Central memory CD8-positive, alpha-beta T cell (primary cell): ENCODE measurements at regions not wholly inside any gene's neighbourhood (a gene's known extent, or its start where the extent isn't known, plus 50 kb on each side); places are given as distances from the start of the nearest gene placed in this dataset.

Experiments used
- ATAC-seq: fragments of 150-1000 bp; cut with Tn5 transposase; replicated peaks from 2 replicates; pipeline ENCODE4 v1.10.0; 2022; ENCODE audit warnings: mild to moderate bottlenecking, moderate FRiP score, moderate number of reproducible peaks; ENCODE audit not compliant: poor library complexity, severe bottlenecking; ENCODE audit errors: extremely low read depth
- DNase-seq, 2 donors: peaks; one replicate each; pipeline ENCODE4 v3.0.0; 2021; ENCODE audit warnings: low spot score in 2 of 2
- H3K27ac Mint-ChIP-seq: one replicate; pipeline ENCODE4 v1.8.0; 2022; ENCODE audit warnings: low read depth, mild to moderate bottlenecking, moderate library complexity, mixed read lengths
- H3K27me3 Mint-ChIP-seq: one replicate; pipeline ENCODE4 v1.8.0; 2022; ENCODE audit warnings: mixed read lengths
- H3K36me3 Mint-ChIP-seq: one replicate; pipeline ENCODE4 v1.8.0; 2022; ENCODE audit warnings: mild to moderate bottlenecking, moderate library complexity, mixed read lengths; ENCODE audit not compliant: insufficient read depth
- H3K4me1 Mint-ChIP-seq: one replicate; pipeline ENCODE4 v1.8.0; 2022; ENCODE audit warnings: mixed read lengths
- H3K4me3 Mint-ChIP-seq: one replicate; pipeline ENCODE4 v1.8.0; 2022; ENCODE audit warnings: mild to moderate bottlenecking, moderate library complexity, mixed read lengths
- H3K9me3 Mint-ChIP-seq: one replicate; pipeline ENCODE4 v1.8.0; 2022; ENCODE audit warnings: mixed read lengths

- peaks cover 25% of the 10 kb centered on the region for H3K9me3 Mint-ChIP-seq
Measured at GRCh38 chr11:42047637-42048555, 588.4 kb upstream of the LRRC4C start.

DNA sequence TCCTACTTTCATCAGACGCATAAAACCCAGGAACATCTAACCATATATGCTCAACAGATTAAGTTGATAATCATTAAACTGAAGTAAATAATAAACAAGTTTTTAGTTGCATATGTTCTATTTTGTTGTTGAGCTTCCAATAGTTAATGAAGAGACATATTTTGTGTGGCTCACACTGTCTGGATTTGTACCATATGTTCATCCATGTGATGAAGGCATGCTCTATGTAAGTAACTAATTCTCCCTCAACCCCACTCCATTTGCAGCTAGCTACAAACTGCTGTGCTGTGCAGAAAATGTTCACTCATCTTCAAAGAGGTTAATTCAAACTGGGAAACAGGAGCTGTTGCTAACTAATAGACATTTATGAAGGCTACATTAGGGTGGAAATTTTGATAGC lies 589.7 kb upstream of the LRRC4C start:
- H3K4me3 Mint-ChIP-seq, result no peak overlapping the region
- peaks cover 28% of the 10 kb centered on the region for H3K9me3 Mint-ChIP-seq
- no peaks in the 10 kb centered on the region for H3K27me3 Mint-ChIP-seq
- no peak overlapping the region for H3K27ac Mint-ChIP-seq
- ATAC-seq, result no peak
- no peaks in the 10 kb centered on the region for H3K4me1 Mint-ChIP-seq
- DNase-seq, result no peak
- H3K36me3 Mint-ChIP-seq, result peaks cover 1% of the 10 kb centered on the region

More at GRCh38 chr11:42047637-42048555, 588.4 kb upstream of the LRRC4C start:
- no peak overlapping the region for H3K4me3 Mint-ChIP-seq
- no peaks in the 10 kb centered on the region for H3K27me3 Mint-ChIP-seq
- H3K4me1 Mint-ChIP-seq, result no peaks in the 10 kb centered on the region
- ATAC-seq, result no peak
- no peak for DNase-seq
- H3K27ac Mint-ChIP-seq, result no peak overlapping the region
- H3K36me3 Mint-ChIP-seq, result no peaks in the 10 kb centered on the region

DNA sequence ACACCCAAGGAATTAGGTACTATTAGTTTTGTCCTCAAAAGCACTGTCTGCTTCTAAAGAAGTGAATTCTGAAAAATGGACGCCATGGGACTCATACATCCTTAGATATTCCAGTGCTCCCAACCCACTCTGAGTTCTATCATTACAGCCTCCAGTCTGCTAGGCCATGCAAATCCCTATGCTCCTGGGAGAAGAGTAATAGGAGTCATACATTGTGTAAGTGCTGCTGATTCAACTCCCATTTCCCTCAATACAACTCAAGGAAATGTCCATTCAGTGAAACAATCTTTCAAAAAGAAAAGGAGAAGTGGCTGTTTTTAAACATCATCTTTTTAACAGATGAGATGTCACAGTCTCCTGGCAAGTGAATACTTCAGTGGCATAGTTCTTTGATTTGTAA lies 590.2 kb upstream of the LRRC4C start:
- H3K36me3 Mint-ChIP-seq, result peaks cover 1% of the 10 kb centered on the region
- DNase-seq, result no peak
- H3K27ac Mint-ChIP-seq, result no peak overlapping the region
- peaks cover 24% of the 10 kb centered on the region for H3K9me3 Mint-ChIP-seq
- no peak overlapping the region for H3K4me3 Mint-ChIP-seq
- ATAC-seq, result no peak
- H3K27me3 Mint-ChIP-seq, result no peaks in the 10 kb centered on the region
- no peaks in the 10 kb centered on the region for H3K4me1 Mint-ChIP-seq

DNA sequence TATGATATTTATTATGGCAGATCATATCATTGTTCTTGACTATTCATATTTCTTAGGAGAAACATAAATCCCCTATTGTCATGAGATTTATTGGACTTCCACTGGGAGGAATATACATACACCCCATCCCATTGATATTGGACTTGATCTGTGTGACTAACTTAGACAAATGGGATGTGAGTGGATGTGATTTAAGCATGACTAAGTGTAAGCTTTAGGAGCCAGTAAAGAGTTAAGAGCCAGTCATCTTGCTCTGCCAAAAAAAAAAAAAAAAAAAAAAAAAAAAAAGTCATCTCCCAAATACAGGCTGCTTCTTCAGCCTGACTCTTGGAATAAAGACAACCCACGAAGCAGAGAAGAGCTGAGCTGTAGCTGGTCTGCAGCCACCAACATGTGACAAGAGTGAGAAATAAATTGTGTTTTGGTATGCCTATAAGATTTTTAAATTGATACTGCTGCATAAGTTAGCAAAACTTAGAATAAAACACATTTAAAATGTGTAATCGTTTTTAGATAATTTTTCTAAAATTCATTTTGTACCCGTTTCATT lies 595.0 kb upstream of the LRRC4C start:
- Mint-ChIP-seq H3K4me3 (no peak overlapping the region), H3K27me3 (no peaks in the 10 kb centered on the region), H3K36me3 (peaks cover 1% of the 10 kb centered on the region), H3K9me3 (peaks cover 19% of the 10 kb centered on the region), H3K4me1 (no peaks in the 10 kb centered on the region), H3K27ac (no peak overlapping the region)
- DNase-seq (no peak), ATAC-seq (no peak)

- Mint-ChIP-seq H3K27me3 (no peaks in the 10 kb centered on the region), H3K9me3 (peaks cover 19% of the 10 kb centered on the region), H3K4me1 (no peaks in the 10 kb centered on the region), H3K27ac (no peak overlapping the region), H3K4me3 (no peak overlapping the region), H3K36me3 (peaks cover 1% of the 10 kb centered on the region)
- DNase-seq (no peak), ATAC-seq (no peak)
Measured at GRCh38 chr11:42055606-42056005, 596.2 kb upstream of the LRRC4C start.

DNA sequence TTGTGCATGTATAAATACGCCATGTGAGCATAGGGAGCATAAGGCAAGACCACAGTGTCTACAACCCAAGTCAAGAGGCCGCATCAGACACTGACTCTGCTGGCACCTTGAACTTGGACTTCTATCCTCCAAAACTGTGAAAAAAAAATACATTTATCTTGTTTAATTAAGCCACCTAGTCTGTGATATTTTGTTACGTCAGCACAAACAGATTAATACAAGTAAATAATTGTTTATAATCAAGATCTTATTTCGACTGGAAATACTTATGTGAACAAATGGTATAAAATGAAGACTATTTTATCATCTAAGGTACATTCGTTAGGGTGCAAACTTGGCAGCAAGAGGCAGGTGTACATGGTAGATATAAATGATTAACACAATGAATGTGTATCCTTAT lies 599.3 kb upstream of the LRRC4C start:
- H3K4me1 Mint-ChIP-seq, result no peaks in the 10 kb centered on the region
- no peak for ATAC-seq
- H3K9me3 Mint-ChIP-seq, result peaks cover 16% of the 10 kb centered on the region
- no peak overlapping the region for H3K27ac Mint-ChIP-seq
- no peaks in the 10 kb centered on the region for H3K27me3 Mint-ChIP-seq
- H3K4me3 Mint-ChIP-seq, result no peak overlapping the region
- DNase-seq, result no peak
- H3K36me3 Mint-ChIP-seq, result peaks cover 1% of the 10 kb centered on the region

- H3K27me3 Mint-ChIP-seq, result no peaks in the 10 kb centered on the region
- no peak overlapping the region for H3K4me3 Mint-ChIP-seq
- H3K4me1 Mint-ChIP-seq, result no peaks in the 10 kb centered on the region
- no peaks in the 10 kb centered on the region for H3K36me3 Mint-ChIP-seq
- no peak overlapping the region for H3K27ac Mint-ChIP-seq
- ATAC-seq, result no peak
- H3K9me3 Mint-ChIP-seq, result peaks cover 36% of the 10 kb centered on the region
- DNase-seq, result no peak
Measured at GRCh38 chr11:42065199-42065598, 605.7 kb upstream of the LRRC4C start.

GRCh38 chr11:42066113-42066512 lies 606.7 kb upstream of the LRRC4C start:
- DNase-seq (no peak), ATAC-seq (no peak)
- Mint-ChIP-seq H3K36me3 (no peaks in the 10 kb centered on the region), H3K4me1 (no peaks in the 10 kb centered on the region), H3K9me3 (peaks cover 30% of the 10 kb centered on the region), H3K27me3 (no peaks in the 10 kb centered on the region), H3K4me3 (no peak overlapping the region), H3K27ac (no peak overlapping the region)

DNA sequence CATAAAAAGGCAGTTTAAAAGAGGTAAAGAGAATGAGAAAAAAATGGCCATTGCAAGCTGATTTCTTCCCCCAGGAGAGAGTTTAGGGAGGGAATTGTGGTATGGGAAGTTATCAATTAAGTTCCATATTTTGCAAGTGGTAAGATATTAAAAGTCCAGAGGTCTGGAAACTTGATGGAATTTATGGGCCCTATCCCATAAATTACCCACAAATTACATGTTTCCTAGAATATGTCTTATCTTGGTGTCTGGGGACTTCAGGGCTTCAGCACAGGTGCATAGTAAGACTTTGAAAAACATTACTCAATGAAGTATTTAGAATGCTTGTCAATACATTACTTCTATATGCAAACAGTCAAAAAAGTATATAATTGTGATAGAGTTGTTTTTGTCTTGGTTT lies 614.9 kb upstream of the LRRC4C start:
- ATAC-seq (no peak), DNase-seq (no peak)
- no peaks in the 10 kb centered on the region for H3K27me3 Mint-ChIP-seq
- H3K27ac Mint-ChIP-seq, result no peak overlapping the region
- no peaks in the 10 kb centered on the region for H3K4me1 Mint-ChIP-seq
- no peaks in the 10 kb centered on the region for H3K36me3 Mint-ChIP-seq
- H3K9me3 Mint-ChIP-seq, result peaks cover 10% of the 10 kb centered on the region
- H3K4me3 Mint-ChIP-seq, result no peak overlapping the region

GRCh38 chr11:42075180-42075579 lies 615.7 kb upstream of the LRRC4C start:
- H3K9me3 Mint-ChIP-seq, result peaks cover 6% of the 10 kb centered on the region
- H3K4me1 Mint-ChIP-seq, result no peaks in the 10 kb centered on the region
- H3K27me3 Mint-ChIP-seq, result no peaks in the 10 kb centered on the region
- H3K27ac Mint-ChIP-seq, result no peak overlapping the region
- ATAC-seq (no peak), DNase-seq (no peak)
- H3K4me3 Mint-ChIP-seq, result no peak overlapping the region
- H3K36me3 Mint-ChIP-seq, result no peaks in the 10 kb centered on the region

DNA sequence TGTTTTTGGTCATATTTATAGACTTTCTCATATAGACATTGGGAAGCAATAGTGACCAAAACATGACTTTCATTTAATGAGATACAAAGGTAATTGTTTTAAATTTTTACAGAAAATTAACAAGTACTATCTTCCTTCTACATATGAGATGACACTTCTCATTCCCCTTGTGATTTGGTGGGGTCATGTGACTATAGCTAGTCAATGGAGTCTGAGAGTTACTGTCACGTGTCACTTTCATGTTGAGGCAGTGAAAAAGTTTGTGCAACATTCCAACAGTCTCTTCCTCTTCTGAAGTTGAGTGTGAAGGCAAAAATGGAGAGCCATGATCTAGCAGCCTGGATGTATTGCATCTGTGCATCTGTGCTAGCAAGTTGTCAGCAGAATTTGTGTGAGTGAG lies 618.3 kb upstream of the LRRC4C start:
- H3K4me3 Mint-ChIP-seq, result no peak overlapping the region
- H3K27me3 Mint-ChIP-seq, result no peaks in the 10 kb centered on the region
- no peak for ATAC-seq
- no peak overlapping the region for H3K27ac Mint-ChIP-seq
- no peak for DNase-seq
- no peaks in the 10 kb centered on the region for H3K36me3 Mint-ChIP-seq
- no peaks in the 10 kb centered on the region for H3K4me1 Mint-ChIP-seq
- H3K9me3 Mint-ChIP-seq, result peaks cover 5% of the 10 kb centered on the region

- H3K27me3 Mint-ChIP-seq, result no peaks in the 10 kb centered on the region
- H3K4me1 Mint-ChIP-seq, result no peaks in the 10 kb centered on the region
- no peak overlapping the region for H3K4me3 Mint-ChIP-seq
- ATAC-seq (no peak), DNase-seq (no peak)
- no peak overlapping the region for H3K27ac Mint-ChIP-seq
- peaks cover 30% of the 10 kb centered on the region for H3K9me3 Mint-ChIP-seq
- H3K36me3 Mint-ChIP-seq, result peaks cover 2% of the 10 kb centered on the region
Measured at GRCh38 chr11:42085736-42086135, 626.3 kb upstream of the LRRC4C start.

- Mint-ChIP-seq H3K4me3 (no peak overlapping the region), H3K27me3 (no peaks in the 10 kb centered on the region), H3K9me3 (peaks cover 26% of the 10 kb centered on the region), H3K36me3 (no peaks in the 10 kb centered on the region), H3K4me1 (no peaks in the 10 kb centered on the region), H3K27ac (no peak overlapping the region)
- ATAC-seq (no peak), DNase-seq (no peak)
Measured at GRCh38 chr11:42093541-42093940, 634.1 kb upstream of the LRRC4C start.
